ENCODE measurements at regions not wholly inside any gene's neighbourhood (a gene's known extent, or its start where the extent isn't known, plus 50 kb on each side); places are given as distances from the start of the nearest gene placed in this dataset.

GRCh38 chr2:123179526-123179925 is 845.6 kb upstream of the CNTNAP5 start:
- H3K9me1 ChIP-seq (ENCODE audit: control insufficient read depth, insufficient read depth, low read length), result no peaks in the 10 kb centered on the region
- BruUV-seq (replicated peaks), result no TSS peak
- no peaks in the 10 kb centered on the region for H3K79me2 ChIP-seq (ENCODE audit: control insufficient read depth, insufficient read depth, low read length)
- H3K27ac ChIP-seq (ENCODE audit: extremely low read depth, low read depth, low read length), result no peak overlapping the region
- intact Hi-C loops (cut with micrococcal nuclease), result no loop called here
- H3K4me3 ChIP-seq, result no peak overlapping the region
- FAIRE-seq (no peak), ATAC-seq (no peak), DNase-seq (ENCODE audit: extremely low read depth in 1 of 4, low spot score in 3 of 4) (no peak)
- CTCF ChIA-PET (ENCODE audit: low intra/inter-chr PET ratio), result no interaction called here
- H2AFZ ChIP-seq (ENCODE audit: low read depth, low read length), result no peak overlapping the region
- H3K36me3 ChIP-seq (ENCODE audit: control insufficient read depth, insufficient read depth, low read length), result no peaks in the 10 kb centered on the region
- no peaks in the 10 kb centered on the region for H3K27me3 ChIP-seq (ENCODE audit: control insufficient read depth in 2 of 2, insufficient read depth in 2 of 2, low read length in 2 of 2)
- no peak overlapping the region for H3K9ac ChIP-seq (ENCODE audit: insufficient read depth in 1 of 2, low read depth in 2 of 2, low read length in 2 of 2)
- no peaks in the 10 kb centered on the region for H4K20me1 ChIP-seq (replicated peaks; ENCODE audit: control insufficient read depth, insufficient read depth, low read length)
- no peaks in the 10 kb centered on the region for H3K9me3 ChIP-seq (replicated peaks; ENCODE audit: control insufficient read depth, insufficient read depth, low read depth, low read length)
- in situ Hi-C loops (cut with MboI), result no loop called here
- WGBS (ENCODE audit: insufficient coverage, low coverage, missing lambda C conversion rate), result 3% methylated on average over 3 of the region's 3 CpGs
- POLR2A ChIA-PET, result no interaction called here
- H3K4me1 ChIP-seq (replicated peaks in 1 of 2; ENCODE audit: control insufficient read depth in 2 of 2, insufficient read depth in 2 of 2, low read length in 2 of 2), result no peaks in the 10 kb centered on the region
- no peak overlapping the region for H3K4me2 ChIP-seq (ENCODE audit: insufficient read depth, low read length)
- TF ChIP-seq ID3 (CRISPR knock-in tag; IDR thresholded peaks at IDR 0.05) (no peak), ID3 (tag; IDR thresholded peaks at IDR 0.05) (no peak), RHOXF2B (CRISPR knock-in tag; conservative IDR thresholded peaks at IDR 0.05) (no peak), ZNF717 (CRISPR knock-in tag; IDR thresholded peaks at IDR 0.05) (no peak), COPS2 (conservative IDR thresholded peaks at IDR 0.05) (no peak), SLC30A9 (CRISPR knock-in tag; IDR thresholded peaks at IDR 0.05) (no peak), NR0B1 (IDR thresholded peaks at IDR 0.05; ENCODE audit: partially characterized antibody) (no peak), ETV6 (IDR thresholded peaks at IDR 0.05; ENCODE audit: borderline replicate concordance in 1 of 2, low read depth in 2 of 2, low read length in 1 of 2) (no peak), ETV6 (CRISPR knock-in tag; IDR thresholded peaks at IDR 0.05; ENCODE audit: borderline replicate concordance) (no peak), SREBF2 (CRISPR knock-in tag; IDR thresholded peaks at IDR 0.05) (no peak), ZNF518B (CRISPR knock-in tag; IDR thresholded peaks at IDR 0.05) (no peak), YBX1 (IDR thresholded peaks at IDR 0.05) (no peak), ZBTB43 (CRISPR knock-in tag; IDR thresholded peaks at IDR 0.05) (no peak), AFF4 (CRISPR knock-in tag; IDR thresholded peaks at IDR 0.05) (no peak)
